ENCODE measurements at regions not wholly inside any gene's neighbourhood (a gene's known extent, or its start where the extent isn't known, plus 50 kb on each side); places are given as distances from the start of the nearest gene placed in this dataset.

DNA sequence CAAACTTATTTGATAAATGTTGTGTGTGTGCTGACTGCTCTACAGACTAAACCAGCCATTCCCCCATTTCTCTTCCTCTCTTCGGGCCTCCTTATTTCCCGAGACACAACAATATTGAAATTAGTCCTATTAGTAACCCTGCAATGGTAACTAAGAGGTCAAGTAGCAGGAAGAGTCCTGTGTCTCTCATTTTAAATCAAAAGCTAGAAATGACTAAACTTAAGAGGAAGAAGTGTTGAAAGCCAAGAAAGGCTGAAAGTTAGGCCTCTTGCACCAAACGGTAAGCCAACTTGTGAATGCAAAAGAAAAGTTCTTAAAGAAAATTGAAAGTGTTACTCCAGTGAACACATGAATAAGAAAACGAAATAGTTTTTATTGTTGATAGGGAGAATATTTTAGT lies 357.8 kb upstream of the SLC7A11 start:
- TF ChIP-seq CTCF (IDR thresholded peaks at IDR 0.05) (no peak), EP300 (IDR thresholded peaks at IDR 0.05) (no peak), POLR2A (IDR thresholded peaks at IDR 0.05) (no peak)
